B cell (primary cell): ENCODE measurements at regions not wholly inside any gene's neighbourhood (a gene's known extent, or its start where the extent isn't known, plus 50 kb on each side); places are given as distances from the start of the nearest gene placed in this dataset.

Experiments used
- ATAC-seq: fragments of 200-7000 bp; cut with Tn5 transposase; one replicate; pipeline ENCODE4 v1.10.0; 2021; ENCODE audit warnings: low read depth, mild to moderate bottlenecking, moderate number of reproducible peaks, moderate library complexity
- CTCF ChIA-PET: fragments of 350-600 bp; sonication (Branson Sonifier 250); formaldehyde crosslinking; loops from one replicate; lab custom pipeline; 2021; ENCODE audit warnings: antibody characterized with exemption, inconsistent platforms; lab: Charles Lee
- POLR2A ChIA-PET: fragments of 350-600 bp; sonication (Branson Sonifier 250); formaldehyde crosslinking; loops from one replicate; lab custom pipeline; 2021; ENCODE audit warnings: antibody characterized with exemption; lab: Charles Lee
- DNase-seq: peaks from one replicate; pipeline ENCODE4 v3.0.0; 2013
- H2AFZ ChIP-seq: 2 replicates; pipeline ENCODE4 v1.6.1; 2012; ENCODE audit warnings: mild to moderate bottlenecking, low read depth, low read length; ENCODE audit not compliant: insufficient read depth, poor library complexity, severe bottlenecking
- H3K27ac ChIP-seq, 2 donors: 1 replicate in 1 of 2; 2 replicates in 1 of 2; pipeline ENCODE4 v1.5.1; 2012 to 2013; ENCODE audit warnings: low read length in 2 of 2, mild to moderate bottlenecking in 2 of 2, moderate library complexity in 1 of 2
- H3K27me3 ChIP-seq, 4 experiments: fragments of 200-600 bp in 1 of 4; sonication (generic) in 1 of 4; replicated peaks in 1 of 4; 1 replicate in 2 of 4; 2 replicates in 2 of 4; pipeline versions ENCODE4 v1.6.1 to v1.7.0; 2013 to 2016; ENCODE audit warnings: low read length in 3 of 4, mild to moderate bottlenecking in 2 of 4, mixed read lengths in 1 of 4, moderate library complexity in 1 of 4; ENCODE audit not compliant: insufficient read depth in 4 of 4, control insufficient read depth in 3 of 4; ENCODE audit errors: control extremely low read depth in 1 of 4
- H3K36me3 ChIP-seq, 2 experiments: replicated peaks in 1 of 2; 1 replicate in 1 of 2; 2 replicates in 1 of 2; pipeline versions ENCODE4 v1.6.1 to v1.7.1; 2013; ENCODE audit warnings: low read length in 1 of 2; ENCODE audit not compliant: insufficient read depth in 2 of 2, control insufficient read depth in 1 of 2; ENCODE audit errors: control extremely low read depth in 1 of 2, extremely low read depth in 1 of 2
- H3K4me1 ChIP-seq, 2 donors: fragments of 200-600 bp in 1 of 2; sonication (generic) in 1 of 2; 1 replicate in 1 of 2; 2 replicates in 1 of 2; pipeline versions ENCODE4 v1.5.1 to v1.6.1; 2013 to 2017; ENCODE audit warnings: low read length in 2 of 2; ENCODE audit not compliant: control insufficient read depth in 2 of 2, insufficient read depth in 2 of 2
- H3K4me2 ChIP-seq: replicated peaks from 2 replicates; pipeline ENCODE3; 2012; ENCODE audit warnings: mild to moderate bottlenecking, low read depth, low read length; ENCODE audit not compliant: poor library complexity, severe bottlenecking
- H3K4me3 ChIP-seq, 5 experiments: fragments of 200-600 bp in 1 of 5; sonication (generic) in 1 of 5; 1 replicate in 3 of 5; 2 replicates in 2 of 5; pipeline versions ENCODE4 v1.5.1 to v1.7.0; 2011 to 2016; ENCODE audit warnings: low read length in 4 of 5, mild to moderate bottlenecking in 4 of 5, low read depth in 2 of 5, control low read depth in 1 of 5, moderate library complexity in 1 of 5; ENCODE audit not compliant: insufficient read depth in 1 of 5; ENCODE audit errors: control extremely low read depth in 1 of 5, extremely low read depth in 1 of 5
- H3K79me2 ChIP-seq: fragments of 200-600 bp; sonication (generic); one replicate; pipeline ENCODE4 v1.6.0; 2016; ENCODE audit warnings: low read length; ENCODE audit not compliant: control insufficient read depth, insufficient read depth
- H3K9ac ChIP-seq: fragments of 200-600 bp; sonication (generic); 2 replicates; pipeline ENCODE4 v1.6.1; 2017; ENCODE audit warnings: mild to moderate bottlenecking, low read length, moderate library complexity
- H3K9me3 ChIP-seq, 3 donors: one replicate each; pipeline versions ENCODE4 v1.6.1 to v1.7.1; 2013; ENCODE audit warnings: low read length in 2 of 3; ENCODE audit not compliant: control insufficient read depth in 2 of 3, insufficient read depth in 1 of 3; ENCODE audit errors: control extremely low read depth in 1 of 3
- H4K20me1 ChIP-seq: 2 replicates; pipeline ENCODE4 v1.6.0; 2012; ENCODE audit warnings: mild to moderate bottlenecking, low read length; ENCODE audit not compliant: insufficient read depth, control insufficient read depth, poor library complexity, severe bottlenecking
- H3K27ac Mint-ChIP-seq: one replicate; pipeline ENCODE4 v1.8.0; 2021; ENCODE audit warnings: mixed read lengths
- H3K27me3 Mint-ChIP-seq: one replicate; pipeline ENCODE4 v1.8.0; 2021; ENCODE audit warnings: mixed read lengths
- H3K4me1 Mint-ChIP-seq: one replicate; pipeline ENCODE4 v1.8.0; 2021; ENCODE audit warnings: mixed read lengths
- H3K4me3 Mint-ChIP-seq: one replicate; pipeline ENCODE4 v1.8.0; 2021; ENCODE audit warnings: mixed read lengths
- H3K9me3 Mint-ChIP-seq: one replicate; pipeline ENCODE4 v1.8.0; 2022; ENCODE audit warnings: mixed read lengths; ENCODE audit not compliant: insufficient read depth
- EZH2 ChIP-seq: IDR thresholded peaks from 2 replicates; pipeline ENCODE4 v1.6.1; 2012; ENCODE audit warnings: borderline replicate concordance, low read depth, mild to moderate bottlenecking, moderate library complexity, low read length; ENCODE audit not compliant: insufficient read depth, poor library complexity, severe bottlenecking
- WGBS: methylation state at CpG from one replicate; pipeline ENCODE4 v1.1.5; 2013; ENCODE audit warnings: missing lambda C conversion rate; ENCODE audit not compliant: insufficient coverage; 5-methylcytosine and 5-hydroxymethylcytosine counted together
- intact Hi-C: fragments of 100-400 bp; cut with micrococcal nuclease; formaldehyde crosslinking; loops from one replicate; pipeline ENCODE4 v1.10.0; 2022
- TF ChIP-seq, protein P1 (sequence below): fragments of 200-600 bp; IDR thresholded peaks from one replicate; pipeline ENCODE4 v1.8.0; 2022; ENCODE audit warnings: antibody characterized with exemption, mild to moderate bottlenecking

DNA sequence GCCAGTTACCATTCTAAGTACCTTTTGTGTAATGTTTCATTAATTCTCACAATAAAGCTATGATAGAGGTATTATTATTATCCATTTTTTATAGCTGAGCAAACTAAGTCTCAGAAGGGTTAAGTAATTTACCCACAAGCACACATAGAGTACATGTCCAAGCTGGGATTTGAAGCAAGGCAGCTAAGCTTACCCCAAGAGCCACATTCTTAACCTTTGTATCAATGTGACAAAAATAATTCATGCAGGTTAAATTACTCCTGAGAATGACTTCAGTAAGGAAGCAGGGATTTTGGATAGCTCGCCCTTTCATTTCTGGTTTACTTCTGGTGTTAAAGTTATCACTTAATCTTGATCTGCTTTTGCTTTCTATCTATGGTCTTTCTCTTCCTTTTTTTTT lies 141.9 kb downstream of the ACTBL2 start:
- Mint-ChIP-seq H3K4me3 (no peak overlapping the region), H3K27me3 (peaks cover 6% of the 10 kb centered on the region), H3K27ac (no peak overlapping the region), H3K9me3 (no peaks in the 10 kb centered on the region), H3K4me1 (no peaks in the 10 kb centered on the region)
- Histone ChIP-seq H3K4me3 (no peak overlapping the region), H3K27ac (no peak overlapping the region), H3K36me3 (no peaks in the 10 kb centered on the region), H3K9ac (no peak overlapping the region), H4K20me1 (no peaks in the 10 kb centered on the region), H3K79me2 (no peaks in the 10 kb centered on the region), H3K4me2 (no peak overlapping the region), H2AFZ (no peak overlapping the region), H3K27me3 (no peaks in the 10 kb centered on the region), H3K9me3 (peaks cover 0 to 3% (median 0%) of the 10 kb centered on the region in 3 donors), H3K4me1 (no peaks in the 10 kb centered on the region)
- TF ChIP-seq, protein P1, sequence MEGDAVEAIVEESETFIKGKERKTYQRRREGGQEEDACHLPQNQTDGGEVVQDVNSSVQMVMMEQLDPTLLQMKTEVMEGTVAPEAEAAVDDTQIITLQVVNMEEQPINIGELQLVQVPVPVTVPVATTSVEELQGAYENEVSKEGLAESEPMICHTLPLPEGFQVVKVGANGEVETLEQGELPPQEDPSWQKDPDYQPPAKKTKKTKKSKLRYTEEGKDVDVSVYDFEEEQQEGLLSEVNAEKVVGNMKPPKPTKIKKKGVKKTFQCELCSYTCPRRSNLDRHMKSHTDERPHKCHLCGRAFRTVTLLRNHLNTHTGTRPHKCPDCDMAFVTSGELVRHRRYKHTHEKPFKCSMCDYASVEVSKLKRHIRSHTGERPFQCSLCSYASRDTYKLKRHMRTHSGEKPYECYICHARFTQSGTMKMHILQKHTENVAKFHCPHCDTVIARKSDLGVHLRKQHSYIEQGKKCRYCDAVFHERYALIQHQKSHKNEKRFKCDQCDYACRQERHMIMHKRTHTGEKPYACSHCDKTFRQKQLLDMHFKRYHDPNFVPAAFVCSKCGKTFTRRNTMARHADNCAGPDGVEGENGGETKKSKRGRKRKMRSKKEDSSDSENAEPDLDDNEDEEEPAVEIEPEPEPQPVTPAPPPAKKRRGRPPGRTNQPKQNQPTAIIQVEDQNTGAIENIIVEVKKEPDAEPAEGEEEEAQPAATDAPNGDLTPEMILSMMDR = no peak
- TF ChIP-seq EZH2 = no peak
- POLR2A ChIA-PET = no interaction called here
- DNase-seq (no peak), ATAC-seq (no peak)
- CTCF ChIA-PET = no interaction called here
- WGBS = no CpG with 5 or more reads among the region's 1 CpG
- intact Hi-C loops = no loop called here

DNA sequence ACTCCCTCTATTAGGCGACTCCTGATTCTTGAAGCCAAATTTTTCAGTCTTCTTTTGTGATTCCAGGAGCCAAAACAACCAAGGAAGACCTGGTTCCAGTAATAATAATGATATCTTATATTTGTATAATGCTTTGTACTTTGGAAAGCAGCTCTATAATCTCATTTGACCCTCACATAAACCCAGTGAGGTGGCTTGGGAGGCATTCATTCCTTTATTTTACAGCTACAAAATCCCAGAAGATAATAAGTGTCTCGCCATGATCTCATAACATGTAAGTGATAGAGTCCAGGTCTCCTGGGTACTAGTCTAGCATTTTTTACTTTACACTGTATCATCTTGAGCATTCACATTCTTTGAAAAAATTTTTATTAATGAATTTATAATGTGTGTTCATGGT lies 143.1 kb downstream of the ACTBL2 start:
- TF ChIP-seq EZH2 = no peak
- ATAC-seq (no peak), DNase-seq (no peak)
- Histone ChIP-seq H3K9ac (no peak overlapping the region), H3K36me3 (no peaks in the 10 kb centered on the region), H3K27me3 (no peaks in the 10 kb centered on the region), H3K4me3 (no peak overlapping the region), H3K79me2 (no peaks in the 10 kb centered on the region), H3K9me3 (peaks cover 0 to under 1% (median 0%) of the 10 kb centered on the region in 3 donors), H3K4me1 (no peaks in the 10 kb centered on the region), H2AFZ (no peak overlapping the region), H4K20me1 (no peaks in the 10 kb centered on the region), H3K4me2 (no peak overlapping the region), H3K27ac (no peak overlapping the region)
- H3K9me3 Mint-ChIP-seq = no peaks in the 10 kb centered on the region
- WGBS = no CpG with 5 or more reads among the region's 2 CpGs
- ChIA-PET POLR2A (no interaction called here), CTCF (no interaction called here)
- H3K27ac Mint-ChIP-seq = no peak overlapping the region
- H3K4me1 Mint-ChIP-seq = no peaks in the 10 kb centered on the region
- H3K4me3 Mint-ChIP-seq = no peak overlapping the region
- peaks cover 6% of the 10 kb centered on the region for H3K27me3 Mint-ChIP-seq
- intact Hi-C loops = no loop called here
